Lower lobe of right lung (tissue), 2 donors: ENCODE measurements at regions not wholly inside any gene's neighbourhood (a gene's known extent, or its start where the extent isn't known, plus 50 kb on each side); places are given as distances from the start of the nearest gene placed in this dataset.

Experiments used
- ATAC-seq, 2 donors: fragments of 200-7000 bp; cut with Tn5 transposase; one replicate each; pipeline ENCODE4 v1.9.1; 2020 to 2022; ENCODE audit warnings: mild to moderate bottlenecking in 2 of 2, moderate library complexity in 2 of 2
- DNase-seq: peaks from one replicate; pipeline ENCODE4 v3.0.0-alpha.2; 2020
- H3K27ac ChIP-seq: fragments of 200-600 bp; one replicate; pipeline ENCODE4 v1.8.0; 2022
- H3K27me3 ChIP-seq: fragments of 200-600 bp; one replicate; pipeline ENCODE4 v1.8.0; 2022; ENCODE audit warnings: low read depth
- H3K36me3 ChIP-seq: fragments of 200-600 bp; one replicate; pipeline ENCODE4 v1.8.0; 2022; ENCODE audit warnings: mild to moderate bottlenecking
- H3K4me1 ChIP-seq: fragments of 200-600 bp; one replicate; pipeline ENCODE4 v1.8.0; 2022
- H3K4me3 ChIP-seq: fragments of 200-600 bp; one replicate; pipeline ENCODE4 v1.8.0; 2022; ENCODE audit warnings: mild to moderate bottlenecking
- H3K9me3 ChIP-seq: fragments of 200-600 bp; one replicate; pipeline ENCODE4 v1.8.0; 2022
- intact Hi-C: fragments of 100-400 bp; cut with DNase I; formaldehyde crosslinking; loops from one replicate; pipeline ENCODE4 v1.11.0; 2022
- TF ChIP-seq, protein P1 (sequence below): fragments of 200-600 bp; IDR thresholded peaks from one replicate; pipeline ENCODE4 v1.8.0; 2022; ENCODE audit warnings: antibody characterized with exemption, mild to moderate bottlenecking
- donor health status: DM: no; HTN: yes; CAD: no; lungs with severe emphysema.

DNA sequence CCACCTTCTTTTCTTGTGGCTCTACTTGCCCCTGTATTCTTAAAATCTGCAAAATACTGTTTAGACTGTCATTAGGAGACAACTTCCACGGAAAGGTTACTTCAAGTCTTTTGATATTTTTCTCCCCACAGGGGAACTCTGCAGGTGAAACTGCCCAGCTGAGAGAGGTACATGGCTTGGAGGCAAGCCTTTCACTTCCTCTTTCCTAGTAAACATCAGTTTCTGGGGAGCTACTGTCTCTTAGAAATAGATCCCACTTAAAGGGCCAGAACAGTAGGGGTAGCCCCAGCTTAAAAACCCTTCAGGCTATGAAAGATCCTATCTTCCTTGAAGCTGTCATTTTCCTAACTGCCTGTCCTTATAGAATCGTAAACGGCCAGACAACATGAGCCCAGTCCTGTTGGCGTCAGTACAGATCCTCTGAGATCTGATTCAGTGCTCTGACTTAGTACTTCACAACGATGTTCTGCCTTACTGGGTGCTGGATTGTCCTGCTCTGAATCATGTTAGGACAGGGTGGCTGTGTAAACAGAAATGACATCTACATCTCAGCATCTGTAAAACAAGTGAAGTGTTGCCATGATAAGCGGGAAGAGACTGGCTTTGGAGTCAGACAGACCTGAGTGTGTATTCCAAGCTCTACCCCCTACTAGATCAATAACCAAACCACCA, 102.1 kb downstream of the ITIH6 start:
- ATAC-seq: no peak
- Histone ChIP-seq H3K9me3 (no peaks in the 10 kb centered on the region), H3K4me3 (no peak overlapping the region), H3K36me3 (no peaks in the 10 kb centered on the region), H3K27me3 (no peaks in the 10 kb centered on the region), H3K4me1 (no peaks in the 10 kb centered on the region), H3K27ac (no peak overlapping the region)
- intact Hi-C loops: no loop called here
- TF ChIP-seq, protein P1, sequence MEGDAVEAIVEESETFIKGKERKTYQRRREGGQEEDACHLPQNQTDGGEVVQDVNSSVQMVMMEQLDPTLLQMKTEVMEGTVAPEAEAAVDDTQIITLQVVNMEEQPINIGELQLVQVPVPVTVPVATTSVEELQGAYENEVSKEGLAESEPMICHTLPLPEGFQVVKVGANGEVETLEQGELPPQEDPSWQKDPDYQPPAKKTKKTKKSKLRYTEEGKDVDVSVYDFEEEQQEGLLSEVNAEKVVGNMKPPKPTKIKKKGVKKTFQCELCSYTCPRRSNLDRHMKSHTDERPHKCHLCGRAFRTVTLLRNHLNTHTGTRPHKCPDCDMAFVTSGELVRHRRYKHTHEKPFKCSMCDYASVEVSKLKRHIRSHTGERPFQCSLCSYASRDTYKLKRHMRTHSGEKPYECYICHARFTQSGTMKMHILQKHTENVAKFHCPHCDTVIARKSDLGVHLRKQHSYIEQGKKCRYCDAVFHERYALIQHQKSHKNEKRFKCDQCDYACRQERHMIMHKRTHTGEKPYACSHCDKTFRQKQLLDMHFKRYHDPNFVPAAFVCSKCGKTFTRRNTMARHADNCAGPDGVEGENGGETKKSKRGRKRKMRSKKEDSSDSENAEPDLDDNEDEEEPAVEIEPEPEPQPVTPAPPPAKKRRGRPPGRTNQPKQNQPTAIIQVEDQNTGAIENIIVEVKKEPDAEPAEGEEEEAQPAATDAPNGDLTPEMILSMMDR: no peak
- no peak for DNase-seq
